ENCODE measurements at regions not wholly inside any gene's neighbourhood (a gene's known extent, or its start where the extent isn't known, plus 50 kb on each side); places are given as distances from the start of the nearest gene placed in this dataset.
"Not testable (repeated sequence)": the region's sequence is repeated elsewhere in the genome, so short reads cannot be mapped to it uniquely, and the experiment has no call there.

DNA sequence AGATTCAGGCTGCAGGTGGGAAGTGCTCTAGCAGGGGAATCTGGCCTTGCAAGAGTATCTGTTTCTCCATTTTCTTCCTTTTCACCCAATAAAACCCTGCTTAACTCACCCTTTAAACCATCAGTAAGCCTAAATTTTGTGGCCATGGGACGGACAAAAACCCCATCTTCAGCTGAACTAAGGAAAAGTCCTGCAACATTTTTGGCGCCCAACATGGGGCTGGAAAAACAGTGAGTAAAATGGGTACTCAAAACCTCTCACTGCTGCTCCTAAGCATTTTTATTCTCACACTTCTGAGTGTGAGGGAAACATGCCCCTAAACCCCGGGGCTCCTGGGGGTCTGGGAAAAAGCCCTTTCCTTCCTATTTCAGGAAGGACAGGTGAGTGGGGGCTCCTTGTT is 414.3 kb downstream of the ZNF804A start:
- no peak for ATAC-seq
- Histone ChIP-seq H3K27ac (ENCODE audit: low read length) (no peak overlapping the region), H3K4me3 (ENCODE audit: low read depth in 2 of 2, low read length in 2 of 2) (no peak overlapping the region), H3K36me3 (ENCODE audit: control insufficient read depth, insufficient read depth, low read length) (no peaks in the 10 kb centered on the region), H3K27me3 (ENCODE audit: control insufficient read depth, insufficient read depth, low read length) (no peaks in the 10 kb centered on the region), H3K4me1 (ENCODE audit: control insufficient read depth, insufficient read depth, low read length) (no peaks in the 10 kb centered on the region), H3K9me3 (ENCODE audit: control insufficient read depth, insufficient read depth, low read depth, low read length) (peaks cover 20% of the 10 kb centered on the region)
- intact Hi-C loops (cut with micrococcal nuclease; ENCODE audit: unreplicated experiment) (no loop called here), in situ Hi-C loops (cut with HindIII; ENCODE audit: low pct_unique_long_range_greater_than_20kb, low sequenced_read_pairs) (no loop called here)
- POLR2A ChIA-PET = no interaction called here
- CTCF ChIA-PET = no interaction called here
- BruUV-seq (replicated peaks) = no TSS peak
- DNase-seq (ENCODE audit: low read depth, low spot score) = no peak
- TF ChIP-seq, protein P1, sequence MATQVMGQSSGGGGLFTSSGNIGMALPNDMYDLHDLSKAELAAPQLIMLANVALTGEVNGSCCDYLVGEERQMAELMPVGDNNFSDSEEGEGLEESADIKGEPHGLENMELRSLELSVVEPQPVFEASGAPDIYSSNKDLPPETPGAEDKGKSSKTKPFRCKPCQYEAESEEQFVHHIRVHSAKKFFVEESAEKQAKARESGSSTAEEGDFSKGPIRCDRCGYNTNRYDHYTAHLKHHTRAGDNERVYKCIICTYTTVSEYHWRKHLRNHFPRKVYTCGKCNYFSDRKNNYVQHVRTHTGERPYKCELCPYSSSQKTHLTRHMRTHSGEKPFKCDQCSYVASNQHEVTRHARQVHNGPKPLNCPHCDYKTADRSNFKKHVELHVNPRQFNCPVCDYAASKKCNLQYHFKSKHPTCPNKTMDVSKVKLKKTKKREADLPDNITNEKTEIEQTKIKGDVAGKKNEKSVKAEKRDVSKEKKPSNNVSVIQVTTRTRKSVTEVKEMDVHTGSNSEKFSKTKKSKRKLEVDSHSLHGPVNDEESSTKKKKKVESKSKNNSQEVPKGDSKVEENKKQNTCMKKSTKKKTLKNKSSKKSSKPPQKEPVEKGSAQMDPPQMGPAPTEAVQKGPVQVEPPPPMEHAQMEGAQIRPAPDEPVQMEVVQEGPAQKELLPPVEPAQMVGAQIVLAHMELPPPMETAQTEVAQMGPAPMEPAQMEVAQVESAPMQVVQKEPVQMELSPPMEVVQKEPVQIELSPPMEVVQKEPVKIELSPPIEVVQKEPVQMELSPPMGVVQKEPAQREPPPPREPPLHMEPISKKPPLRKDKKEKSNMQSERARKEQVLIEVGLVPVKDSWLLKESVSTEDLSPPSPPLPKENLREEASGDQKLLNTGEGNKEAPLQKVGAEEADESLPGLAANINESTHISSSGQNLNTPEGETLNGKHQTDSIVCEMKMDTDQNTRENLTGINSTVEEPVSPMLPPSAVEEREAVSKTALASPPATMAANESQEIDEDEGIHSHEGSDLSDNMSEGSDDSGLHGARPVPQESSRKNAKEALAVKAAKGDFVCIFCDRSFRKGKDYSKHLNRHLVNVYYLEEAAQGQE (IDR thresholded peaks at IDR 0.05; ENCODE audit: insufficient read depth in 1 of 2, low read depth in 2 of 2, low read length in 1 of 2) = no peak
- TF ChIP-seq TCF7L2 (IDR thresholded peaks at IDR 0.05; ENCODE audit: low read depth, low read length) = no peak
- TF ChIP-seq, protein P2, sequence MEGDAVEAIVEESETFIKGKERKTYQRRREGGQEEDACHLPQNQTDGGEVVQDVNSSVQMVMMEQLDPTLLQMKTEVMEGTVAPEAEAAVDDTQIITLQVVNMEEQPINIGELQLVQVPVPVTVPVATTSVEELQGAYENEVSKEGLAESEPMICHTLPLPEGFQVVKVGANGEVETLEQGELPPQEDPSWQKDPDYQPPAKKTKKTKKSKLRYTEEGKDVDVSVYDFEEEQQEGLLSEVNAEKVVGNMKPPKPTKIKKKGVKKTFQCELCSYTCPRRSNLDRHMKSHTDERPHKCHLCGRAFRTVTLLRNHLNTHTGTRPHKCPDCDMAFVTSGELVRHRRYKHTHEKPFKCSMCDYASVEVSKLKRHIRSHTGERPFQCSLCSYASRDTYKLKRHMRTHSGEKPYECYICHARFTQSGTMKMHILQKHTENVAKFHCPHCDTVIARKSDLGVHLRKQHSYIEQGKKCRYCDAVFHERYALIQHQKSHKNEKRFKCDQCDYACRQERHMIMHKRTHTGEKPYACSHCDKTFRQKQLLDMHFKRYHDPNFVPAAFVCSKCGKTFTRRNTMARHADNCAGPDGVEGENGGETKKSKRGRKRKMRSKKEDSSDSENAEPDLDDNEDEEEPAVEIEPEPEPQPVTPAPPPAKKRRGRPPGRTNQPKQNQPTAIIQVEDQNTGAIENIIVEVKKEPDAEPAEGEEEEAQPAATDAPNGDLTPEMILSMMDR (IDR thresholded peaks at IDR 0.05) = no peak

DNA sequence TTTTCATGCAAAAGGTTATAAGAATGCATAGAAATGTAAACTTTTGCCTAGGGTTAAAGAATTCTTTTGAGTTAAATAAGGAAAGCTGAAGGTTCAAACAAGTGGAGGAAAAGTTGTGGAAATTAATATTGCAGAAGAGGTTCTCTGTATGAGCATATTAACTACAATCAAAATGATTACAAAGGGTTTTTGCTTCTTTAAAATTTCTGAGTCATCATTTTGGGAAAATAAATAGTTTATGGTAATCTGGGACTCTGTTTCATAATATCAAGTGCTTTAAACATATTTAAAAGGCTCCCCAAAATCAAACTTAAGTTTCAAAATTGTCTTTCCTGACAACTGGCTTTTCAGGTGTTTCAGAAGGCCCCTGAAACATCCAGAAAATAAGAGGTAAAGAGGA is 415.7 kb downstream of the ZNF804A start:
- H3K27me3 ChIP-seq (ENCODE audit: control insufficient read depth, insufficient read depth, low read length) = no peaks in the 10 kb centered on the region
- intact Hi-C loops (cut with micrococcal nuclease; ENCODE audit: unreplicated experiment) = no loop called here
- H3K36me3 ChIP-seq (ENCODE audit: control insufficient read depth, insufficient read depth, low read length) = no peaks in the 10 kb centered on the region
- no peak overlapping the region for H3K4me3 ChIP-seq (ENCODE audit: low read depth in 2 of 2, low read length in 2 of 2)
- TF ChIP-seq SIN3A (IDR thresholded peaks at IDR 0.05; ENCODE audit: borderline replicate concordance, insufficient read depth, low read depth, low read length) (no peak), TCF7L2 (IDR thresholded peaks at IDR 0.05; ENCODE audit: low read depth, low read length) (no peak)
- TF ChIP-seq, protein P2 (IDR thresholded peaks at IDR 0.05) = no peak
- H3K27ac ChIP-seq (ENCODE audit: low read length) = no peak overlapping the region
- ChIA-PET CTCF (no interaction called here), POLR2A (no interaction called here)
- no peaks in the 10 kb centered on the region for H3K4me1 ChIP-seq (ENCODE audit: control insufficient read depth, insufficient read depth, low read length)
- in situ Hi-C loops (cut with HindIII; ENCODE audit: low pct_unique_long_range_greater_than_20kb, low sequenced_read_pairs) = no loop called here
- DNase-seq (ENCODE audit: low read depth, low spot score) = no peak
- peaks cover 24% of the 10 kb centered on the region for H3K9me3 ChIP-seq (ENCODE audit: control insufficient read depth, insufficient read depth, low read depth, low read length)
- no peak for ATAC-seq
- BruUV-seq (replicated peaks) = no TSS peak

DNA sequence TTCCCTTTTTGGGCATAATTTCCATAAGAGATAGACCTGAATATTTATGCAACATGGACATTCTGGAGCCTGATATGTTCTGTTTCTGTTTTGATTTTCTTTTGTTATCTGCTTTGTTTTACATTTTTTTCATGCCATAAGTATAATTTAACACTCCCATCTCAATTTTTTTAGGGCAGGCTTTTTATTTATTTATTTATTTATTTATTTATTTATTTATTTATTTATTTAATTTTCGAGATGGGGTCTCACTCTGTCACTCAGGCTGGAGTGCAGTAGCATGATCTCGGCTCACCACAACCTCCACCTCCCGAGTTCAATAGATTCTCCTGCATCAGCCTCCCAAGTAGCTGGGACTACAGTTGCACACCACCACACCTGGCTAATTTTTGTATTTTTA is 427.6 kb downstream of the ZNF804A start:
- BruUV-seq (replicated peaks) = not testable (repeated sequence)

More for the DNA sequence above, 427.6 kb downstream of the ZNF804A start:
- POLR2A ChIA-PET; H3K27ac ChIP-seq (ENCODE audit: low read length); H3K27me3 ChIP-seq (ENCODE audit: control insufficient read depth, insufficient read depth, low read length); ATAC-seq; DNase-seq (ENCODE audit: low read depth, low spot score); H3K9me3 ChIP-seq (ENCODE audit: control insufficient read depth, insufficient read depth, low read depth, low read length); H3K36me3 ChIP-seq (ENCODE audit: control insufficient read depth, insufficient read depth, low read length); CTCF ChIA-PET; H3K4me1 ChIP-seq (ENCODE audit: control insufficient read depth, insufficient read depth, low read length); in situ Hi-C loops (cut with HindIII; ENCODE audit: low pct_unique_long_range_greater_than_20kb, low sequenced_read_pairs); H3K4me3 ChIP-seq (ENCODE audit: low read depth in 2 of 2, low read length in 2 of 2); intact Hi-C loops (cut with micrococcal nuclease; ENCODE audit: unreplicated experiment): not testable (repeated sequence)

All from Panc1 (cell line).